Osteocyte (in vitro differentiated cells): ENCODE measurements at regions not wholly inside any gene's neighbourhood (a gene's known extent, or its start where the extent isn't known, plus 50 kb on each side); places are given as distances from the start of the nearest gene placed in this dataset.

Experiments
- DNase-seq: peaks from one replicate; pipeline ENCODE4 v3.0.0; 2021; ENCODE audit warnings: mixed read lengths; ENCODE audit not compliant: unreplicated experiment; ENCODE audit errors: extremely low spot score
- H3K27ac Mint-ChIP-seq: one replicate; pipeline ENCODE4 v1.8.0; 2021; ENCODE audit warnings: mild to moderate bottlenecking, mixed read lengths; ENCODE audit not compliant: unreplicated experiment
- H3K27me3 Mint-ChIP-seq: one replicate; pipeline ENCODE4 v1.8.0; 2021; ENCODE audit warnings: mixed read lengths; ENCODE audit not compliant: unreplicated experiment
- H3K36me3 Mint-ChIP-seq: one replicate; pipeline ENCODE4 v1.8.0; 2021; ENCODE audit warnings: mixed read lengths; ENCODE audit not compliant: unreplicated experiment
- H3K4me1 Mint-ChIP-seq: one replicate; pipeline ENCODE4 v1.8.0; 2021; ENCODE audit warnings: mixed read lengths; ENCODE audit not compliant: unreplicated experiment
- H3K4me3 Mint-ChIP-seq: one replicate; pipeline ENCODE4 v1.8.0; 2021; ENCODE audit warnings: mild to moderate bottlenecking, moderate library complexity, mixed read lengths; ENCODE audit not compliant: unreplicated experiment
- H3K9me3 Mint-ChIP-seq: one replicate; pipeline ENCODE4 v1.8.0; 2021; ENCODE audit warnings: mixed read lengths; ENCODE audit not compliant: unreplicated experiment
- TF ChIP-seq, protein P1 (sequence below): fragments of 200-600 bp; sonication (generic); IDR thresholded peaks from 2 replicates; pipeline ENCODE4 v1.5.0; 2021; ENCODE audit warnings: antibody characterized with exemption, mild to moderate bottlenecking, moderate library complexity

GRCh38 chr4:85243857-85244256 is 231.1 kb upstream of the ARHGAP24 start:
- H3K36me3 Mint-ChIP-seq = no peaks in the 10 kb centered on the region
- no peak for DNase-seq
- H3K27me3 Mint-ChIP-seq = no peaks in the 10 kb centered on the region
- H3K4me1 Mint-ChIP-seq = no peaks in the 10 kb centered on the region
- no peak overlapping the region for H3K27ac Mint-ChIP-seq
- TF ChIP-seq, protein P1, sequence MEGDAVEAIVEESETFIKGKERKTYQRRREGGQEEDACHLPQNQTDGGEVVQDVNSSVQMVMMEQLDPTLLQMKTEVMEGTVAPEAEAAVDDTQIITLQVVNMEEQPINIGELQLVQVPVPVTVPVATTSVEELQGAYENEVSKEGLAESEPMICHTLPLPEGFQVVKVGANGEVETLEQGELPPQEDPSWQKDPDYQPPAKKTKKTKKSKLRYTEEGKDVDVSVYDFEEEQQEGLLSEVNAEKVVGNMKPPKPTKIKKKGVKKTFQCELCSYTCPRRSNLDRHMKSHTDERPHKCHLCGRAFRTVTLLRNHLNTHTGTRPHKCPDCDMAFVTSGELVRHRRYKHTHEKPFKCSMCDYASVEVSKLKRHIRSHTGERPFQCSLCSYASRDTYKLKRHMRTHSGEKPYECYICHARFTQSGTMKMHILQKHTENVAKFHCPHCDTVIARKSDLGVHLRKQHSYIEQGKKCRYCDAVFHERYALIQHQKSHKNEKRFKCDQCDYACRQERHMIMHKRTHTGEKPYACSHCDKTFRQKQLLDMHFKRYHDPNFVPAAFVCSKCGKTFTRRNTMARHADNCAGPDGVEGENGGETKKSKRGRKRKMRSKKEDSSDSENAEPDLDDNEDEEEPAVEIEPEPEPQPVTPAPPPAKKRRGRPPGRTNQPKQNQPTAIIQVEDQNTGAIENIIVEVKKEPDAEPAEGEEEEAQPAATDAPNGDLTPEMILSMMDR = no peak
- no peak overlapping the region for H3K4me3 Mint-ChIP-seq
- no peaks in the 10 kb centered on the region for H3K9me3 Mint-ChIP-seq

DNA sequence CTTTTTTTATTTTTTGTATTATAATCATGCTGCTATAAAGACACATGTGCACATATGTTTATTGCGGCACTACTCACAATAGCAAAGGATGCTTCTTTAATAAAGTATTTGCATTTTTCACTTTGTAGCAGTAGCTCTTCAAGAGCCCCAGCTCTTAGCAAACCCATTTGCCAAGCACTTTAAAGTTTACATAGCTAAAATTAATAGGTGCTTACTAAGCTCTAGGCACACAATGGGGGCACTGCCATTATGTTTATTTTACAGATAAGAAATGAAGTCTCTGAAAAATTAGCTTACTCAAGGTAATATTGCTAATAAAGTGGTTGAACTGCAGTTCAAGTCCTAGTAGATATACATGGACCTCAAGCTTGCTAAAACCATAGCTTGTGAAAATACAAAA is 230.3 kb upstream of the ARHGAP24 start:
- H3K27ac Mint-ChIP-seq = no peak overlapping the region
- no peak for DNase-seq
- no peaks in the 10 kb centered on the region for H3K4me1 Mint-ChIP-seq
- no peaks in the 10 kb centered on the region for H3K36me3 Mint-ChIP-seq
- H3K27me3 Mint-ChIP-seq = no peaks in the 10 kb centered on the region
- no peak overlapping the region for H3K4me3 Mint-ChIP-seq
- TF ChIP-seq, protein P1 = no peak
- no peaks in the 10 kb centered on the region for H3K9me3 Mint-ChIP-seq

DNA sequence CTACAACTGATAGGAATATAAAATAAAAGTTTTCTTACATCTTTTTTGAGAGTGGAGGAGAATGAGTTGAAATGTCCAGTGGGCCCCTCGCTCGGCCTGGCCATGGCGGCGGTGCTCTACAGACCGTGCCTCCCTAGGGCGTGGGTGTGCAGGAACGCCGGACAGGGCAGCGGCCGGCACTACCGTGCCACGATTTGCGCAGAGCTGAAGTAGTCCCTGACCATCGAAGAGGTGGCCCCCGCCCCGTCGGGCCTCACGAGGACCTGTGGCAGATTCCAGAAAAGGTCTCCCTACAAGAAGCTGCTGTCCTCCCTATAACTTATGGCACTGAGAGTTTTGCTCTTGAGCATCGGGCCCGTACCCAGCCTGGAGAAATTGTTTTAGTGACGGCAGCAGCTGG is 228.9 kb upstream of the ARHGAP24 start:
- Mint-ChIP-seq H3K4me3 (no peak overlapping the region), H3K27me3 (peaks cover under 1% of the 10 kb centered on the region), H3K4me1 (no peaks in the 10 kb centered on the region), H3K36me3 (no peaks in the 10 kb centered on the region), H3K27ac (no peak overlapping the region), H3K9me3 (no peaks in the 10 kb centered on the region)
- DNase-seq = no peak
- TF ChIP-seq, protein P1 = no peak

- Mint-ChIP-seq H3K4me1 (no peaks in the 10 kb centered on the region), H3K4me3 (no peak overlapping the region)
Observed at GRCh38 chr4:85250852-85251251, 224.1 kb upstream of the ARHGAP24 start.

GRCh38 chr4:85257817-85258370 is 217.1 kb upstream of the ARHGAP24 start:
- H3K27me3 Mint-ChIP-seq = peaks cover 5% of the 10 kb centered on the region
- no peak overlapping the region for H3K4me3 Mint-ChIP-seq
- no peaks in the 10 kb centered on the region for H3K36me3 Mint-ChIP-seq
- TF ChIP-seq, protein P1 = no peak
- DNase-seq = no peak
- H3K9me3 Mint-ChIP-seq = peaks cover 15% of the 10 kb centered on the region
- H3K27ac Mint-ChIP-seq = no peak overlapping the region
- no peaks in the 10 kb centered on the region for H3K4me1 Mint-ChIP-seq

More at GRCh38 chr4:85250852-85251251, 224.1 kb upstream of the ARHGAP24 start:
- peaks cover 15% of the 10 kb centered on the region for H3K9me3 Mint-ChIP-seq
- DNase-seq = no peak
- peaks cover 2% of the 10 kb centered on the region for H3K27me3 Mint-ChIP-seq
- no peak overlapping the region for H3K27ac Mint-ChIP-seq
- TF ChIP-seq, protein P1 = no peak
- H3K36me3 Mint-ChIP-seq = no peaks in the 10 kb centered on the region
